Lung (tissue), 11 donors: ENCODE measurements at regions not wholly inside any gene's neighbourhood (a gene's known extent, or its start where the extent isn't known, plus 50 kb on each side); places are given as distances from the start of the nearest gene placed in this dataset.
"Not testable (repeated sequence)": the region's sequence is repeated elsewhere in the genome, so short reads cannot be mapped to it uniquely, and the experiment has no call there.

ENCODE experiments used
- ATAC-seq: fragments of 200-7000 bp; cut with Tn5 transposase; one replicate; pipeline ENCODE4 v1.9.1; 2020; ENCODE audit warnings: moderate number of reproducible peaks; ENCODE audit not compliant: insufficient read depth, low FRiP score
- DNase-seq, 3 donors: peaks; one replicate each; pipeline ENCODE4 v3.0.0-alpha.2; 2013 to 2017
- H3K27ac ChIP-seq, 2 donors: one replicate each; pipeline ENCODE4 v1.5.1; 2013; ENCODE audit warnings: mild to moderate bottlenecking in 2 of 2, moderate library complexity in 2 of 2, control low read depth in 1 of 2, inconsistent platforms in 1 of 2, low read depth in 1 of 2, low read length in 1 of 2
- H3K27me3 ChIP-seq, 3 donors: one replicate each; pipeline ENCODE4 v1.5.1; 2013; ENCODE audit warnings: low read length in 2 of 3; ENCODE audit not compliant: control insufficient read depth in 3 of 3, insufficient read depth in 3 of 3
- H3K36me3 ChIP-seq, 4 donors: one replicate each; pipeline ENCODE4 v1.5.1; 2013; ENCODE audit warnings: low read length in 4 of 4, mild to moderate bottlenecking in 1 of 4, moderate library complexity in 1 of 4; ENCODE audit not compliant: control insufficient read depth in 4 of 4, insufficient read depth in 4 of 4
- H3K4me1 ChIP-seq, 5 donors: one replicate each; pipeline ENCODE4 v1.5.1; 2013; ENCODE audit warnings: low read length in 5 of 5, mild to moderate bottlenecking in 2 of 5, moderate library complexity in 1 of 5; ENCODE audit not compliant: control insufficient read depth in 5 of 5, insufficient read depth in 5 of 5
- H3K4me3 ChIP-seq: one replicate; pipeline ENCODE4 v1.5.1; 2013; ENCODE audit warnings: mild to moderate bottlenecking, control low read depth, moderate library complexity
- H3K9ac ChIP-seq, 2 donors: one replicate each; pipeline ENCODE4 v1.5.1; 2013; ENCODE audit warnings: low read length in 2 of 2, control low read depth in 1 of 2; ENCODE audit not compliant: insufficient read depth in 1 of 2
- H3K9me3 ChIP-seq, 4 donors: one replicate each; pipeline ENCODE4 v1.5.1; 2013; ENCODE audit warnings: low read length in 3 of 4, mild to moderate bottlenecking in 1 of 4, moderate library complexity in 1 of 4; ENCODE audit not compliant: control insufficient read depth in 4 of 4, insufficient read depth in 3 of 4
- WGBS, 2 donors: extraction: QIAGEN DNeasy Blood & Tissue Kit; methylation state at CpG; one replicate each; pipeline ENCODE4 v1.1.7; 2013; 5-methylcytosine and 5-hydroxymethylcytosine counted together
- TF ChIP-seq, protein P1 (sequence below): IDR thresholded peaks from 2 replicates; pipeline ENCODE4 v1.5.1; 2012; ENCODE audit warnings: mild to moderate bottlenecking; ENCODE audit errors: control extremely low read depth, extremely low read depth
- donor health status: control.
- donor health status: control.
- donor health status: Bipolar disorder and iron deficiency.
- donor health status: healthy.
- donor health status: DM: yes; HTN: yes; CAD: no.

- no peak overlapping the region for H3K4me3 ChIP-seq
- H3K9ac ChIP-seq = no peak overlapping the region
- DNase-seq (no peak), ATAC-seq (no peak)
- H3K36me3 ChIP-seq = no peaks in the 10 kb centered on the region
- TF ChIP-seq, protein P1, sequence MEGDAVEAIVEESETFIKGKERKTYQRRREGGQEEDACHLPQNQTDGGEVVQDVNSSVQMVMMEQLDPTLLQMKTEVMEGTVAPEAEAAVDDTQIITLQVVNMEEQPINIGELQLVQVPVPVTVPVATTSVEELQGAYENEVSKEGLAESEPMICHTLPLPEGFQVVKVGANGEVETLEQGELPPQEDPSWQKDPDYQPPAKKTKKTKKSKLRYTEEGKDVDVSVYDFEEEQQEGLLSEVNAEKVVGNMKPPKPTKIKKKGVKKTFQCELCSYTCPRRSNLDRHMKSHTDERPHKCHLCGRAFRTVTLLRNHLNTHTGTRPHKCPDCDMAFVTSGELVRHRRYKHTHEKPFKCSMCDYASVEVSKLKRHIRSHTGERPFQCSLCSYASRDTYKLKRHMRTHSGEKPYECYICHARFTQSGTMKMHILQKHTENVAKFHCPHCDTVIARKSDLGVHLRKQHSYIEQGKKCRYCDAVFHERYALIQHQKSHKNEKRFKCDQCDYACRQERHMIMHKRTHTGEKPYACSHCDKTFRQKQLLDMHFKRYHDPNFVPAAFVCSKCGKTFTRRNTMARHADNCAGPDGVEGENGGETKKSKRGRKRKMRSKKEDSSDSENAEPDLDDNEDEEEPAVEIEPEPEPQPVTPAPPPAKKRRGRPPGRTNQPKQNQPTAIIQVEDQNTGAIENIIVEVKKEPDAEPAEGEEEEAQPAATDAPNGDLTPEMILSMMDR = no peak
- H3K27ac ChIP-seq = no peak overlapping the region
- 72 to 75% methylated on average over 2 of the region's 2 CpGs for WGBS, 2 donors
- H3K9me3 ChIP-seq = no peaks in the 10 kb centered on the region
- no peaks in the 10 kb centered on the region for H3K27me3 ChIP-seq
- H3K4me1 ChIP-seq = no peaks in the 10 kb centered on the region
Measured at GRCh38 chr5:25444697-25445096, 799.9 kb upstream of the CDH10 start.

DNA sequence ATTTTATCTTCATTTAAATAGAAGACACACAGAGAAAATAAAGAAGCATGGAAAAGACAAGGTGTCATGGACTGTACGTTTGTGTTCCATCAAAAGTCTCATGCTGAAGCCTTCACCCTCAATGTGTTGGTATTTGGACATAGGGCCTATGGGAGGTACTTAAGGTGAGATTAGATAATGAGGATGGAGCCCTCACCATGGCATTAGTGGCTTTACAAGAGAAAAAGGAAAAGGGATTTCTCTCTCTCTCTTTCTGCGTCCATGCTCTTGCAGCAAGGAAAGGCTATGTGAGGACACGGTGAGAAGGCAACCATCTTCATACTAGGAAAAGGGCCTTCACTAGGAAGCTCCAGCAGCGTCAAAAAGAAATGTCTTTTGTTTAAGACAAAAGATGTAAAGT, 797.0 kb upstream of the CDH10 start:
- TF ChIP-seq, protein P1 = no peak
- DNase-seq (no peak), ATAC-seq (no peak)
- Histone ChIP-seq H3K27ac (no peak overlapping the region), H3K36me3 (no peaks in the 10 kb centered on the region), H3K27me3 (no peaks in the 10 kb centered on the region), H3K9ac (no peak overlapping the region), H3K4me1 (no peaks in the 10 kb centered on the region), H3K9me3 (no peaks in the 10 kb centered on the region), H3K4me3 (no peak overlapping the region)
- WGBS, 2 donors = 74 to 80% methylated on average over 4 of the region's 4 CpGs

DNA sequence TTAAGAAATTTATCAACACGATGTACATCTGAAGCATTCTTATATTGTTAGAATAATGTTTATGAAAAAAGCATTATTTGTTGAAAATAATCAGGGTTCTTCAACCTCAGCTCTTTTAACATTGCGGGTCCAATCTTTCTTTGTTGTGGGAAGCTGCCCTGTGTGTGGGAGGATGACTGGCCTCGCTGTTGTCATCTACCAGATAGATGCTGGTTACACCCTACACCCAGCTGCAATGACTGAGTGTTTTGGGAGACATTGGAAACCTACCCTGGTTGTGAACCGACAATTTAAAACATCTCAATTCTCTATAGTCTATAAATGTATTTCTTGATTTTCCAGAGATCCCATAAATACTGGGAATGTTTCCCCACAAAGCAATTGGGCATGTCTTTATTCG, 794.2 kb upstream of the CDH10 start:
- ATAC-seq (no peak), DNase-seq (no peak)
- 83 to 87% methylated on average over 5 of the region's 5 CpGs for WGBS, 2 donors
- H3K4me3 ChIP-seq = no peak overlapping the region
- no peaks in the 10 kb centered on the region for H3K9me3 ChIP-seq
- no peaks in the 10 kb centered on the region for H3K36me3 ChIP-seq
- H3K9ac ChIP-seq = no peak overlapping the region
- H3K4me1 ChIP-seq = no peaks in the 10 kb centered on the region
- TF ChIP-seq, protein P1 = no peak
- H3K27me3 ChIP-seq = no peaks in the 10 kb centered on the region
- no peak overlapping the region for H3K27ac ChIP-seq

- not testable (repeated sequence) for ATAC-seq
Measured at GRCh38 chr5:25438375-25438774, 793.6 kb upstream of the CDH10 start.

More at GRCh38 chr5:25438375-25438774, 793.6 kb upstream of the CDH10 start:
- 92 to 93% methylated on average over 6 of the region's 6 CpGs for WGBS, 2 donors
- H3K9ac ChIP-seq, H3K27me3 ChIP-seq, H3K27ac ChIP-seq, H3K4me1 ChIP-seq, H3K4me3 ChIP-seq, H3K36me3 ChIP-seq, DNase-seq, H3K9me3 ChIP-seq: not testable (repeated sequence)
